ENCODE measurements at regions not wholly inside any gene's neighbourhood (a gene's known extent, or its start where the extent isn't known, plus 50 kb on each side); places are given as distances from the start of the nearest gene placed in this dataset.
"Not testable (repeated sequence)": the region's sequence is repeated elsewhere in the genome, so short reads cannot be mapped to it uniquely, and the experiment has no call there.

- TF ChIP-seq ZFP3 (CRISPR knock-in tag; IDR thresholded peaks at IDR 0.05); ZC3H10 (CRISPR knock-in tag; IDR thresholded peaks at IDR 0.05); TCF4 (CRISPR knock-in tag; IDR thresholded peaks at IDR 0.05; ENCODE audit: borderline replicate concordance); RARB (CRISPR knock-in tag; IDR thresholded peaks at IDR 0.05); BACH2 (CRISPR knock-in tag; IDR thresholded peaks at IDR 0.05; ENCODE audit: borderline replicate concordance); ZFP30 (CRISPR knock-in tag; IDR thresholded peaks at IDR 0.05); ISL1 (CRISPR knock-in tag; IDR thresholded peaks at IDR 0.05); ESRRG (CRISPR knock-in tag; IDR thresholded peaks at IDR 0.05); PPARA (CRISPR knock-in tag; IDR thresholded peaks at IDR 0.05; ENCODE audit: borderline replicate concordance); TOX (CRISPR knock-in tag; IDR thresholded peaks at IDR 0.05; ENCODE audit: borderline replicate concordance); CREB5 (CRISPR knock-in tag; IDR thresholded peaks at IDR 0.05; ENCODE audit: low read depth); ZNF565 (CRISPR knock-in tag; conservative IDR thresholded peaks at IDR 0.05; ENCODE audit: low read depth): not testable (repeated sequence)
- TF ChIP-seq, protein P1, sequence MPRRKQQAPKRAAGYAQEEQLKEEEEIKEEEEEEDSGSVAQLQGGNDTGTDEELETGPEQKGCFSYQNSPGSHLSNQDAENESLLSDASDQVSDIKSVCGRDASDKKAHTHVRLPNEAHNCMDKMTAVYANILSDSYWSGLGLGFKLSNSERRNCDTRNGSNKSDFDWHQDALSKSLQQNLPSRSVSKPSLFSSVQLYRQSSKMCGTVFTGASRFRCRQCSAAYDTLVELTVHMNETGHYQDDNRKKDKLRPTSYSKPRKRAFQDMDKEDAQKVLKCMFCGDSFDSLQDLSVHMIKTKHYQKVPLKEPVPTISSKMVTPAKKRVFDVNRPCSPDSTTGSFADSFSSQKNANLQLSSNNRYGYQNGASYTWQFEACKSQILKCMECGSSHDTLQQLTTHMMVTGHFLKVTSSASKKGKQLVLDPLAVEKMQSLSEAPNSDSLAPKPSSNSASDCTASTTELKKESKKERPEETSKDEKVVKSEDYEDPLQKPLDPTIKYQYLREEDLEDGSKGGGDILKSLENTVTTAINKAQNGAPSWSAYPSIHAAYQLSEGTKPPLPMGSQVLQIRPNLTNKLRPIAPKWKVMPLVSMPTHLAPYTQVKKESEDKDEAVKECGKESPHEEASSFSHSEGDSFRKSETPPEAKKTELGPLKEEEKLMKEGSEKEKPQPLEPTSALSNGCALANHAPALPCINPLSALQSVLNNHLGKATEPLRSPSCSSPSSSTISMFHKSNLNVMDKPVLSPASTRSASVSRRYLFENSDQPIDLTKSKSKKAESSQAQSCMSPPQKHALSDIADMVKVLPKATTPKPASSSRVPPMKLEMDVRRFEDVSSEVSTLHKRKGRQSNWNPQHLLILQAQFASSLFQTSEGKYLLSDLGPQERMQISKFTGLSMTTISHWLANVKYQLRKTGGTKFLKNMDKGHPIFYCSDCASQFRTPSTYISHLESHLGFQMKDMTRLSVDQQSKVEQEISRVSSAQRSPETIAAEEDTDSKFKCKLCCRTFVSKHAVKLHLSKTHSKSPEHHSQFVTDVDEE (CRISPR knock-in tag; IDR thresholded peaks at IDR 0.05), result not testable (repeated sequence)
Observed at GRCh38 chr6:27773542-27774263, 138.5 kb downstream of the OR2B2 start.
